ENCODE measurements at regions not wholly inside any gene's neighbourhood (a gene's known extent, or its start where the extent isn't known, plus 50 kb on each side); places are given as distances from the start of the nearest gene placed in this dataset.
"Not testable (repeated sequence)": the region's sequence is repeated elsewhere in the genome, so short reads cannot be mapped to it uniquely, and the experiment has no call there.

GRCh38 chr14:106145731-106146130 is 619.3 kb downstream of the TMEM121 start:
- TF ChIP-seq, protein P1, sequence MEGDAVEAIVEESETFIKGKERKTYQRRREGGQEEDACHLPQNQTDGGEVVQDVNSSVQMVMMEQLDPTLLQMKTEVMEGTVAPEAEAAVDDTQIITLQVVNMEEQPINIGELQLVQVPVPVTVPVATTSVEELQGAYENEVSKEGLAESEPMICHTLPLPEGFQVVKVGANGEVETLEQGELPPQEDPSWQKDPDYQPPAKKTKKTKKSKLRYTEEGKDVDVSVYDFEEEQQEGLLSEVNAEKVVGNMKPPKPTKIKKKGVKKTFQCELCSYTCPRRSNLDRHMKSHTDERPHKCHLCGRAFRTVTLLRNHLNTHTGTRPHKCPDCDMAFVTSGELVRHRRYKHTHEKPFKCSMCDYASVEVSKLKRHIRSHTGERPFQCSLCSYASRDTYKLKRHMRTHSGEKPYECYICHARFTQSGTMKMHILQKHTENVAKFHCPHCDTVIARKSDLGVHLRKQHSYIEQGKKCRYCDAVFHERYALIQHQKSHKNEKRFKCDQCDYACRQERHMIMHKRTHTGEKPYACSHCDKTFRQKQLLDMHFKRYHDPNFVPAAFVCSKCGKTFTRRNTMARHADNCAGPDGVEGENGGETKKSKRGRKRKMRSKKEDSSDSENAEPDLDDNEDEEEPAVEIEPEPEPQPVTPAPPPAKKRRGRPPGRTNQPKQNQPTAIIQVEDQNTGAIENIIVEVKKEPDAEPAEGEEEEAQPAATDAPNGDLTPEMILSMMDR (IDR thresholded peaks at IDR 0.05), result not testable (repeated sequence)
- not testable (repeated sequence) for TF ChIP-seq ZFX (IDR thresholded peaks at IDR 0.05; ENCODE audit: borderline replicate concordance)

Data from 22Rv1 (cell line).